Upper lobe of right lung (tissue), 1 donor: ENCODE measurements at regions not wholly inside any gene's neighbourhood (a gene's known extent, or its start where the extent isn't known, plus 50 kb on each side); places are given as distances from the start of the nearest gene placed in this dataset.
A peak's percentile ranks its signal among the peaks of the same experiment; 100 is the strongest.
"Not testable (repeated sequence)": the region's sequence is repeated elsewhere in the genome, so short reads cannot be mapped to it uniquely, and the experiment has no call there.

Experiments
- ATAC-seq: fragments of 200-7000 bp; cut with Tn5 transposase; one replicate; pipeline ENCODE4 v1.9.1; 2020; ENCODE audit warnings: mild to moderate bottlenecking, moderate library complexity
- DNase-seq: peaks from one replicate; pipeline ENCODE4 v3.0.0-alpha.2; 2020
- H3K27ac ChIP-seq: fragments of 200-600 bp; one replicate; pipeline ENCODE4 v1.8.0; 2022
- H3K27me3 ChIP-seq: fragments of 200-600 bp; one replicate; pipeline ENCODE4 v1.8.0; 2022; ENCODE audit warnings: mild to moderate bottlenecking
- H3K36me3 ChIP-seq: fragments of 200-600 bp; one replicate; pipeline ENCODE4 v1.8.0; 2022
- H3K4me1 ChIP-seq: fragments of 200-600 bp; one replicate; pipeline ENCODE4 v1.8.0; 2022
- H3K4me3 ChIP-seq: fragments of 200-600 bp; one replicate; pipeline ENCODE4 v1.8.0; 2022; ENCODE audit warnings: mild to moderate bottlenecking
- H3K9me3 ChIP-seq: fragments of 200-600 bp; one replicate; pipeline ENCODE4 v1.8.0; 2022
- intact Hi-C: fragments of 100-400 bp; cut with DNase I; formaldehyde crosslinking; loops from one replicate; pipeline ENCODE4 v1.11.0; 2022
- TF ChIP-seq, protein P1 (sequence below): fragments of 200-600 bp; IDR thresholded peaks from one replicate; pipeline ENCODE4 v1.8.0; 2022; ENCODE audit warnings: antibody characterized with exemption
- donor health status: DM: no; HTN: yes; CAD: no; lungs with severe emphysema.

DNA sequence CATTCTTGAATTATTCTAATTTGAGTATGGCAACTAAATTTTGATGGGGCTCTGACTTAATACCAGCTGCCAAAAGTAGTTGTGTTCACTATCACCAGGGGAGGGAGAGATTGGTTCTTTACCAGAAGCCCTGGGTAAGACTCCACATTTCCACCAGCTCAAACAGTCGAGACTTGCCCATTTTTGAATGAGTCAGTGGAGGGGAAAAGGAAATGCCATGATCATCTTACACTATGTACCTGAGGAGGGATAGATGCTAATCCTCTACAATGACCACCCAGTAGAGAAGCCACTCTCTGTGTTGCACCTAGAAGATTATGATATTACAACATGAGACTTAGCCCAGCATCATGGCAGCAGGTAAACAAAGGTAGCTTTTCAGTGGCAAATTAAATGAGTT lies 77.0 kb upstream of the SGK1 start:
- Histone ChIP-seq H3K4me3 (no peak overlapping the region), H3K27me3 (no peaks in the 10 kb centered on the region), H3K9me3 (no peaks in the 10 kb centered on the region), H3K4me1 (no peaks in the 10 kb centered on the region), H3K36me3 (no peaks in the 10 kb centered on the region), H3K27ac (no peak overlapping the region)
- DNase-seq: no peak
- TF ChIP-seq, protein P1, sequence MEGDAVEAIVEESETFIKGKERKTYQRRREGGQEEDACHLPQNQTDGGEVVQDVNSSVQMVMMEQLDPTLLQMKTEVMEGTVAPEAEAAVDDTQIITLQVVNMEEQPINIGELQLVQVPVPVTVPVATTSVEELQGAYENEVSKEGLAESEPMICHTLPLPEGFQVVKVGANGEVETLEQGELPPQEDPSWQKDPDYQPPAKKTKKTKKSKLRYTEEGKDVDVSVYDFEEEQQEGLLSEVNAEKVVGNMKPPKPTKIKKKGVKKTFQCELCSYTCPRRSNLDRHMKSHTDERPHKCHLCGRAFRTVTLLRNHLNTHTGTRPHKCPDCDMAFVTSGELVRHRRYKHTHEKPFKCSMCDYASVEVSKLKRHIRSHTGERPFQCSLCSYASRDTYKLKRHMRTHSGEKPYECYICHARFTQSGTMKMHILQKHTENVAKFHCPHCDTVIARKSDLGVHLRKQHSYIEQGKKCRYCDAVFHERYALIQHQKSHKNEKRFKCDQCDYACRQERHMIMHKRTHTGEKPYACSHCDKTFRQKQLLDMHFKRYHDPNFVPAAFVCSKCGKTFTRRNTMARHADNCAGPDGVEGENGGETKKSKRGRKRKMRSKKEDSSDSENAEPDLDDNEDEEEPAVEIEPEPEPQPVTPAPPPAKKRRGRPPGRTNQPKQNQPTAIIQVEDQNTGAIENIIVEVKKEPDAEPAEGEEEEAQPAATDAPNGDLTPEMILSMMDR: no peak
- intact Hi-C loops: no loop called here
- ATAC-seq: no peak

DNA sequence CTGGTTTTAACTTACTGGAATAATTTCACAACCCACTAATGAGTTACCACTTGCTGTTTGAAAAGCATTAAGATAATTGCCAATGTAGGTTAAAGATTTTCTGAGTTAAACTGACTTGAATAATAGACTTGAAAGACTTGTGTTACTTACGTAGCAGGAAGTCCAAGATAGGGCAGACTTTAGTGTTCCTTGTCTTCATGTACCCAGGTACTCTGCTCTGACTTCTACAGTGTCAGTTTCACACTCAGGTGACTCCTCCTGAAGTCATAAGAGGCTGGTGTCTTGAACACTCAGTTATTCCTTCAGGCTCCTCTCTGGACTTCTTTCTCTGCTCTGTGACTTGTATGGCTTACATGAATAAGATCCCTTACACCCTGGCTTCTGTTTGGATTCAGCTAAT lies 76.3 kb upstream of the SGK1 start:
- DNase-seq: no peak
- H3K27me3 ChIP-seq: no peaks in the 10 kb centered on the region
- intact Hi-C loops: no loop called here

DNA sequence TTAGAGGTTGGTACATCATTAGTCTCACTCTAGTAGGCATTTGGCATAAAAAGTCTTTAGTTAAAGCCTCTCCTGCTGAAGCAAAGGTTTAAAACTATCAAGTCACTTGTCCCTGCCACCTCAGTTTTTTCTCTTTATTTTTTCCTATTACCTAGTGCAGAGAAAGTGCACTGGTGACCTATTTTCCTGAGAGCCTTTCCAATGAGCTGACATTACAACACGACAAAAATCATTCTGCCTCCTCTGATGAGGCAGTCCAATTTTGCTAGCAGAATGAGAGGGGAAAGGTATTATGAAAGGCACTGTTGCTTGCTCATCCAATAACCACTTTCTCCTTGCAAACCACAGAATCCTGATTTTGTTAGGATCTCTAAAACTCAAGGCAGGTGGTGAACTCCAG lies 73.3 kb upstream of the SGK1 start:
- no peaks in the 10 kb centered on the region for H3K27me3 ChIP-seq
- TF ChIP-seq, protein P1: no peak
- intact Hi-C loops: no loop called here
- DNase-seq (no peak), ATAC-seq (no peak)
- no peak overlapping the region for H3K4me3 ChIP-seq
- no peaks in the 10 kb centered on the region for H3K36me3 ChIP-seq
- no peak overlapping the region for H3K27ac ChIP-seq
- H3K4me1 ChIP-seq: no peaks in the 10 kb centered on the region
- H3K9me3 ChIP-seq: no peaks in the 10 kb centered on the region

More for the DNA sequence above, 76.3 kb upstream of the SGK1 start:
- Histone ChIP-seq H3K4me1 (no peaks in the 10 kb centered on the region), H3K27ac (no peak overlapping the region), H3K36me3 (no peaks in the 10 kb centered on the region), H3K9me3 (no peaks in the 10 kb centered on the region), H3K4me3 (no peak overlapping the region)
- TF ChIP-seq, protein P1: no peak
- no peak for ATAC-seq

DNA sequence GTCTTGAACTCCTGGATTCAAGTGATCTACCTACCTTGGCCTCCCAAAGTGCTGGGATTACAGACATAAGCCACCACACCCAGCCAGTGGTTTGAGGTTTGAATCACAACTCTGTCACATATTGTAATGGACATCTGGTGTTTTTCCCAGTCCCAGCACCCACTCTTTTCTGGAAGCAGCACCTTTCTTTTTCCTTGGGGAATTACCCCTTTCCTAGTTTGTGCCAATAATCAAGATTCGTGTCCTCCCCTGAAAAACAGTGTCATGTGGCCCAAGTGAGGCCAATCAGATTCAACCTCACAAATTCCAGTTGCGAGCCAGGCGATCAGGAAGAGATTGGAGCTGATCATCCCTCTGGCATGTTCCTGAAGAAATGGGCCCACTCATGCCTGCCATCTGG lies 71.7 kb upstream of the SGK1 start:
- Histone ChIP-seq H3K27ac (no peak overlapping the region), H3K27me3 (no peaks in the 10 kb centered on the region), H3K4me3 (no peak overlapping the region), H3K4me1 (no peaks in the 10 kb centered on the region), H3K9me3 (no peaks in the 10 kb centered on the region), H3K36me3 (no peaks in the 10 kb centered on the region)
- TF ChIP-seq, protein P1: no peak
- ATAC-seq (no peak), DNase-seq (no peak)
- intact Hi-C loops: no loop called here

DNA sequence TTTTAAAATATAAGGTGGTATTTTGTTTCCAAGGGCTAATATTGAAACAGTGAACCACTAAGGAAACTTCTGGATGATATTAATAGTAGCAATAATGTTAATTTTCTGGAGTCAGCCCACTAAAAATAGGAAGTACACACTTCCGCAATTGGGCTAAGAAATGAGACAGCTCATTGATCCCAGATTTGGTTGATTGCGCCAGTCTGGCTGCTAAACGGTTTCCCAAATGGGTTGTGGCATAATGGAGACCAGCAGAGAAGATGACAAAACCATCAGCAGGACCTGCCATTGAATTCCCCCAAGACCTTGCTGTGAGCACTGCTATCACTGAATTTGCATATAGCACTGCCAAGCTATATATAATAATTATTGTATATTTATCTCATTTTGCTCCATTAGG lies 71.2 kb upstream of the SGK1 start:
- Histone ChIP-seq H3K27ac (no peak overlapping the region), H3K4me1 (no peaks in the 10 kb centered on the region), H3K27me3 (no peaks in the 10 kb centered on the region), H3K4me3 (no peak overlapping the region), H3K9me3 (no peaks in the 10 kb centered on the region), H3K36me3 (no peaks in the 10 kb centered on the region)
- TF ChIP-seq, protein P1: no peak
- intact Hi-C loops: no loop called here
- peak; percentile 67 for ATAC-seq
- DNase-seq: no peak

DNA sequence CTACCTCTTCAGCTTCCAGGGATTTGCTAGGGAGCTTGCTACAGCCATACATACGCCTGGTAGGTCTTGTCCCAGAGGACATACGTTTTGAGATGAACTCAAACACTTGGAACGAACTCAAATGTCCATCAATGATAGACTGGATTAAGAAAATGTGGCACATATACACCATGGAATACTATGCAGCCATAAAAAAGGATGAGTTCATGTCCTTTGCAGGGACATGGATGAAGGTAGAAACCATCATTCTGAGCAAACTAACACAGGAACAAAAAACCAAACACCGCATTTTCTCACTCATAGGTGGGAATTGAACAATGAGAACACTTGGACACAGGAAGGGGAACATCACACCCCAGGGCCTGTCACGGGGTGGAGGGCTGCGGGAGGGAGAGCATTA lies 68.6 kb upstream of the SGK1 start:
- intact Hi-C loops, DNase-seq, ATAC-seq, H3K4me1 ChIP-seq, H3K36me3 ChIP-seq, H3K27me3 ChIP-seq, H3K27ac ChIP-seq, H3K4me3 ChIP-seq, H3K9me3 ChIP-seq: not testable (repeated sequence)
